ENCODE measurements at regions not wholly inside any gene's neighbourhood (a gene's known extent, or its start where the extent isn't known, plus 50 kb on each side); places are given as distances from the start of the nearest gene placed in this dataset.

- Histone ChIP-seq H3K27ac (ENCODE audit: low read length) (no peak overlapping the region), H3K4me3 (ENCODE audit: low read length) (no peak overlapping the region), H3K27me3 (ENCODE audit: control insufficient read depth, insufficient read depth, low read length) (no peaks in the 10 kb centered on the region), H3K9me3 (ENCODE audit: control insufficient read depth, low read depth, low read length) (no peaks in the 10 kb centered on the region), H3K4me1 (ENCODE audit: control insufficient read depth, low read depth, low read length) (no peaks in the 10 kb centered on the region), H3K36me3 (ENCODE audit: control insufficient read depth, low read depth, low read length) (no peaks in the 10 kb centered on the region), H3K9ac (ENCODE audit: low read length) (no peak overlapping the region)
These were observed 647.9 kb downstream of the PLCL1 start for GRCh38 chr2:198452327-198452726.

GRCh38 chr2:198448789-198449188 lies 644.4 kb downstream of the PLCL1 start:
- no peak overlapping the region for H3K27ac ChIP-seq (ENCODE audit: low read length)
- H3K9me3 ChIP-seq (ENCODE audit: control insufficient read depth, low read depth, low read length), result no peaks in the 10 kb centered on the region
- H3K27me3 ChIP-seq (ENCODE audit: control insufficient read depth, insufficient read depth, low read length), result no peaks in the 10 kb centered on the region
- H3K36me3 ChIP-seq (ENCODE audit: control insufficient read depth, low read depth, low read length), result no peaks in the 10 kb centered on the region
- H3K4me3 ChIP-seq (ENCODE audit: low read length), result no peak overlapping the region
- H3K4me1 ChIP-seq (ENCODE audit: control insufficient read depth, low read depth, low read length), result no peaks in the 10 kb centered on the region
- H3K9ac ChIP-seq (ENCODE audit: low read length), result no peak overlapping the region

DNA sequence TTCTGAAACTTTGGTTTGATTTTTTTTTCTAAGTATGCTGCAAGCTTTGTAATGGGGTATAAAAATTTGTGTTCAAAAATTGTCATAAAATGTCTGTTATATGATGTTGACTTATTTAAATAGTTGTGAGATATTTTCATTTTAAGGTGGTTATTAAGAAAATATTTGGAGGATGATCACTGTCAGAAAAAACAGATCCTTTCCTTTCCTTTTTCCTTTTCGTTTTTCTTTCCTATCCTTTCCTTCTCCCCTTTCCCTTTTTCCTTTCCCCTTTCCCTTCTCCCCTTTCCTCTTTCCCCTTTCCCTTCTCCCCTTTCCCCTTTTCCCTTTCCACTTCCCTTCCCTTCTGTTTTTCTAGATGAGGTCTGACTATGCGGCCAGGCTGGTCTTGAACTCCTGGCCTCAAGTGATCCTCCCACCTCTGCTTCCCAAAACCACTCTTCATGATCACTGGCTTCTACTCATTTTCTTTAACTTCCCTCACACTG lies 640.5 kb downstream of the PLCL1 start:
- Histone ChIP-seq H3K27me3 (ENCODE audit: control insufficient read depth, insufficient read depth, low read length) (no peaks in the 10 kb centered on the region), H3K4me3 (ENCODE audit: low read length) (no peak overlapping the region), H3K9me3 (ENCODE audit: control insufficient read depth, low read depth, low read length) (no peaks in the 10 kb centered on the region), H3K9ac (ENCODE audit: low read length) (no peak overlapping the region), H3K4me1 (ENCODE audit: control insufficient read depth, low read depth, low read length) (no peaks in the 10 kb centered on the region), H3K36me3 (ENCODE audit: control insufficient read depth, low read depth, low read length) (no peaks in the 10 kb centered on the region), H3K27ac (ENCODE audit: low read length) (no peak overlapping the region)

- Histone ChIP-seq H3K27ac (ENCODE audit: low read length) (no peak overlapping the region), H3K9me3 (ENCODE audit: control insufficient read depth, low read depth, low read length) (no peaks in the 10 kb centered on the region), H3K27me3 (ENCODE audit: control insufficient read depth, insufficient read depth, low read length) (no peaks in the 10 kb centered on the region), H3K36me3 (ENCODE audit: control insufficient read depth, low read depth, low read length) (no peaks in the 10 kb centered on the region), H3K4me3 (ENCODE audit: low read length) (no peak overlapping the region), H3K4me1 (ENCODE audit: control insufficient read depth, low read depth, low read length) (no peaks in the 10 kb centered on the region), H3K9ac (ENCODE audit: low read length) (no peak overlapping the region)
These were observed 637.5 kb downstream of the PLCL1 start for GRCh38 chr2:198441901-198442300.

- no peaks in the 10 kb centered on the region for H3K9me3 ChIP-seq (ENCODE audit: control insufficient read depth, low read depth, low read length)
- no peaks in the 10 kb centered on the region for H3K36me3 ChIP-seq (ENCODE audit: control insufficient read depth, low read depth, low read length)
- H3K9ac ChIP-seq (ENCODE audit: low read length), result no peak overlapping the region
- H3K4me1 ChIP-seq (ENCODE audit: control insufficient read depth, low read depth, low read length), result no peaks in the 10 kb centered on the region
- H3K27ac ChIP-seq (ENCODE audit: low read length), result no peak overlapping the region
- no peaks in the 10 kb centered on the region for H3K27me3 ChIP-seq (ENCODE audit: control insufficient read depth, insufficient read depth, low read length)
- no peak overlapping the region for H3K4me3 ChIP-seq (ENCODE audit: low read length)
These were observed 636.9 kb downstream of the PLCL1 start for GRCh38 chr2:198441246-198441645.

DNA sequence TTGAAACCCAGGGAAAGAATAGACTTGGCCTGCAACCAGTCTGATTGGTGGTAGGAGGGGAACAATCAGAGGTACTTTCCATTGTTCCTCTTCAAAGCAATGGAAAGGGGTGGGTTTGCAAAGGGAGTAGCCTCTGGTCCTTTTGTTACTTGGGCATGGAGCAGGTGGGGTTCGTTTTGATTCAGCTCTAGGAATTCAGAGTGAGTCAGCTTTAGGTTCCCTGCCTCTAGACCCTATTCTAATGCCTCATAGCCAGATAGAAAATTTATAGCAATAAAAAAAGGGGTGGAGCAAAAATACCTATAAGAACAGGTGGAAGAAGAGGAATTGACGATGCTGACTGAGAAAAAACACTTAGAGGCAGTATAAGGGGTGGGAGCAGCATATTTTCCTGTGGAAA lies 636.4 kb downstream of the PLCL1 start:
- no peak overlapping the region for H3K27ac ChIP-seq (ENCODE audit: low read length)

DNA sequence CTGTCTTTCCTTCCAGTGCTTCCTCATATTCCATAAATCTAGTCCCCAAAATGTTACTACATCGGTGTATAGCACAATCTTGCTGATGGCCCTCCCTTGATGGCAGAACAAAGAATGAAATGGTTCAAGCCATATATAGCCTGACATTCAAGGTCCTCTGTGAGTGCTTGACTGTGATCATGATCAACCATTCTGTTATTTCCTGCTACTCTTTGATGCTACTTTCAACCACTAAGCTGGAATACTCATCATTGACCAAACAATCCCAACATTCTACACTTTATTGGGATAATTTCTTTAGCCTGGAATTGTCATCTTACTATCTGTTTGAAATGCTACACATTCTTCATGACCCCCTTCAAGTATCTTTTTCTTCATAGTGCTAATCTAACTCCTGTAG lies 633.9 kb downstream of the PLCL1 start:
- Histone ChIP-seq H3K27ac (ENCODE audit: low read length) (no peak overlapping the region), H3K9me3 (ENCODE audit: control insufficient read depth, low read depth, low read length) (no peaks in the 10 kb centered on the region), H3K27me3 (ENCODE audit: control insufficient read depth, insufficient read depth, low read length) (no peaks in the 10 kb centered on the region), H3K4me1 (ENCODE audit: control insufficient read depth, low read depth, low read length) (no peaks in the 10 kb centered on the region), H3K9ac (ENCODE audit: low read length) (no peak overlapping the region), H3K36me3 (ENCODE audit: control insufficient read depth, low read depth, low read length) (no peaks in the 10 kb centered on the region), H3K4me3 (ENCODE audit: low read length) (no peak overlapping the region)

More for the DNA sequence above, 636.4 kb downstream of the PLCL1 start:
- no peak overlapping the region for H3K4me3 ChIP-seq (ENCODE audit: low read length)
- no peak overlapping the region for H3K9ac ChIP-seq (ENCODE audit: low read length)
- H3K36me3 ChIP-seq (ENCODE audit: control insufficient read depth, low read depth, low read length), result no peaks in the 10 kb centered on the region
- H3K4me1 ChIP-seq (ENCODE audit: control insufficient read depth, low read depth, low read length), result no peaks in the 10 kb centered on the region
- no peaks in the 10 kb centered on the region for H3K9me3 ChIP-seq (ENCODE audit: control insufficient read depth, low read depth, low read length)
- no peaks in the 10 kb centered on the region for H3K27me3 ChIP-seq (ENCODE audit: control insufficient read depth, insufficient read depth, low read length)

GRCh38 chr2:198424112-198424511 lies 619.7 kb downstream of the PLCL1 start:
- H3K9ac ChIP-seq (ENCODE audit: low read length), result no peak overlapping the region
- no peak overlapping the region for H3K4me3 ChIP-seq (ENCODE audit: low read length)
- H3K4me1 ChIP-seq (ENCODE audit: control insufficient read depth, low read depth, low read length), result no peaks in the 10 kb centered on the region
- H3K9me3 ChIP-seq (ENCODE audit: control insufficient read depth, low read depth, low read length), result no peaks in the 10 kb centered on the region
- no peaks in the 10 kb centered on the region for H3K36me3 ChIP-seq (ENCODE audit: control insufficient read depth, low read depth, low read length)
- no peaks in the 10 kb centered on the region for H3K27me3 ChIP-seq (ENCODE audit: control insufficient read depth, insufficient read depth, low read length)
- H3K27ac ChIP-seq (ENCODE audit: low read length), result no peak overlapping the region

DNA sequence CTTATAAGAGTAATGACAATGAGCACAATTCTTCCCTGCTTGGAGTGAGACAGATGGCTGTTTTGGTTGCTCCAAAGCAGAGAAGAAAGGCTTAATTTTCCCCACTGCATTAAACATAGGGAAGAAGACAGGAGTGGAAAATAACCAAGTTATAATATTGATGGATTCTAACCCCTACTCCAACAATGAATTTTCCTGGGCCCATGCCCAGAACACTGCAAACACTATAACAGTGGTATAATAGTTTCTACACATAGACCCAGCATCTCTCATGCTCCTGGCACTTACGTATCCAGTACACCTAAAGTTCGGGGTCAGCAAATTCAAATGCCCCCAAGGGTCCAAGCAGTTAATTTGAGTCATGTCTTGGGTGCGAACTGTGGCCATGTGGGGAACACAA lies 613.4 kb downstream of the PLCL1 start:
- no peak overlapping the region for H3K4me3 ChIP-seq (ENCODE audit: low read length)
- no peak overlapping the region for H3K27ac ChIP-seq (ENCODE audit: low read length)
- H3K9me3 ChIP-seq (ENCODE audit: control insufficient read depth, low read depth, low read length), result no peaks in the 10 kb centered on the region
- no peaks in the 10 kb centered on the region for H3K36me3 ChIP-seq (ENCODE audit: control insufficient read depth, low read depth, low read length)
- H3K27me3 ChIP-seq (ENCODE audit: control insufficient read depth, insufficient read depth, low read length), result no peaks in the 10 kb centered on the region
- H3K4me1 ChIP-seq (ENCODE audit: control insufficient read depth, low read depth, low read length), result no peaks in the 10 kb centered on the region
- H3K9ac ChIP-seq (ENCODE audit: low read length), result no peak overlapping the region

DNA sequence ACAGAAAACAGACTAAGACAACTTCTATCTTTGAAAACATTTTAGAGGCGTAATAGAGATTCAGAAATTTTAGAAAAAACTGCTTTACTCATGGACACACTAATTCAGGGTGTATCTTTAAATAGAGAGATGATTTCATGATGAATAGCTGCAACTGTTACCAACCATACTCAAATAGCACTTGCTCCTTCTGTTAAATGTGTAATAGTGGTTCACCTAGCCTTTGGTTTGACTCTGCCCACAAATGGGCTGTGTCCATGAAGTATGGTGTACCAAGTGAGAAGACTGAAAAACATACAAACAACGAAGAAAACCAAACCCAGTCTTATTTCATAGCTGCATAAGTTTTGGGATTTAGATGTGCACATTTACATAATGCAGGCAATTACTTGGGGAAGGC lies 610.6 kb downstream of the PLCL1 start:
- Histone ChIP-seq H3K9me3 (ENCODE audit: control insufficient read depth, low read depth, low read length) (no peaks in the 10 kb centered on the region), H3K4me3 (ENCODE audit: low read length) (no peak overlapping the region), H3K36me3 (ENCODE audit: control insufficient read depth, low read depth, low read length) (no peaks in the 10 kb centered on the region), H3K4me1 (ENCODE audit: control insufficient read depth, low read depth, low read length) (no peaks in the 10 kb centered on the region), H3K27me3 (ENCODE audit: control insufficient read depth, insufficient read depth, low read length) (no peaks in the 10 kb centered on the region), H3K9ac (ENCODE audit: low read length) (no peak overlapping the region), H3K27ac (ENCODE audit: low read length) (no peak overlapping the region)

DNA sequence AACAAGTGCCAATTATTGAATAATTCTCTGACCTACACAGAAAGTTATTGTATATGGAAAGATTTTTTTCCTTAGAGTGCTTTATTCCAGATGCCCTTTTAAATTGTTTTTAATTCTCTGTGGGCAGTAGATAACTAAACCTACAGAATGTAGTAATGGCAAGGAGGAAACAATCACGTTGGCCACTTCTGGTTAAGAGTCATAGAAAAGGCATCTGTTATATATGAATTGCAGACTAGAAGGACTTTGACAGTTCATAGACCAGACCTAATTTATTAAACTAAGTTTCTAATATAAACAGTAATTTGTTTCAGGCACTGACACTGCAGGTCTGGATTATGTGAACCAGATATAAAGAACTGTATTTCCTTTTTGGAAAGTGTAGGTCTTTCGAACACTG lies 607.5 kb downstream of the PLCL1 start:
- Histone ChIP-seq H3K9me3 (ENCODE audit: control insufficient read depth, low read depth, low read length) (no peaks in the 10 kb centered on the region), H3K27ac (ENCODE audit: low read length) (no peak overlapping the region), H3K4me3 (ENCODE audit: low read length) (no peak overlapping the region), H3K4me1 (ENCODE audit: control insufficient read depth, low read depth, low read length) (no peaks in the 10 kb centered on the region), H3K36me3 (ENCODE audit: control insufficient read depth, low read depth, low read length) (no peaks in the 10 kb centered on the region), H3K27me3 (ENCODE audit: control insufficient read depth, insufficient read depth, low read length) (no peaks in the 10 kb centered on the region), H3K9ac (ENCODE audit: low read length) (no peak overlapping the region)

GRCh38 chr2:198408171-198408570 lies 603.8 kb downstream of the PLCL1 start:
- H3K27me3 ChIP-seq (ENCODE audit: control insufficient read depth, insufficient read depth, low read length), result no peaks in the 10 kb centered on the region
- H3K9me3 ChIP-seq (ENCODE audit: control insufficient read depth, low read depth, low read length), result no peaks in the 10 kb centered on the region
- H3K9ac ChIP-seq (ENCODE audit: low read length), result no peak overlapping the region
- no peak overlapping the region for H3K27ac ChIP-seq (ENCODE audit: low read length)
- no peak overlapping the region for H3K4me3 ChIP-seq (ENCODE audit: low read length)
- H3K4me1 ChIP-seq (ENCODE audit: control insufficient read depth, low read depth, low read length), result no peaks in the 10 kb centered on the region
- H3K36me3 ChIP-seq (ENCODE audit: control insufficient read depth, low read depth, low read length), result no peaks in the 10 kb centered on the region

Data from iPS-18a (cell line).